ENCODE measurements at regions not wholly inside any gene's neighbourhood (a gene's known extent, or its start where the extent isn't known, plus 50 kb on each side); places are given as distances from the start of the nearest gene placed in this dataset.

DNA sequence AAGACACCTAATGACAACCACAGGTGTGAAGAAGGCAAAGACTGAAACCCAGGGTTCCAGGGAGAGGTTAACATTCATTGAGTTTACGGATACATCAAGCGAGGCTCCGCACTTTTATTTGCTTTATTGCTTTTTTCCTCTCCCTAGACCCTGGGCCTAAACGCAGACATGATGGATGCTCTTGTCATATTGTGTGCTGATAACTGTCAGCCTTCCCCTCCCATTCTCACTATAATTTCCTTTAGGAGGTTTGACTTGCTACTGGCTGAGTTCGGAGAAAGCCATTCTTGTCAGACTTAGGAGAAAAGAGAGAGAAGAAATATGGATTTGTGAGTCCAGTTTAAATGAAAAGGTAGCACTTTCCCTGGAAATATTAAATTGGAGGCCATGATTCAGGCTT lies 471.6 kb downstream of the DNAH5 start:
- Histone ChIP-seq H3K4me1 (ENCODE audit: control insufficient read depth, insufficient read depth, low read length, poor library complexity, severe bottlenecking) (no peaks in the 10 kb centered on the region), H3K9me3 (ENCODE audit: control insufficient read depth in 2 of 2, low read length in 2 of 2) (no peaks in the 10 kb centered on the region), H3K27me3 (ENCODE audit: control insufficient read depth, insufficient read depth, low read length) (no peaks in the 10 kb centered on the region), H3K4me3 (ENCODE audit: low read depth, low read length) (no peak overlapping the region), H3K36me3 (ENCODE audit: control insufficient read depth, insufficient read depth, low read length) (no peaks in the 10 kb centered on the region), H3K27ac (ENCODE audit: insufficient read depth, low read length, poor library complexity, severe bottlenecking) (no peak overlapping the region)
- DNase-seq: no peak
- no peak for ATAC-seq (ENCODE audit: low read depth in 2 of 2)
- Mint-ChIP-seq H3K27ac (no peak overlapping the region), H3K9me3 (peaks cover 0 to 14% (median 10%) of the 10 kb centered on the region in 7 donors), H3K4me3 (no peak overlapping the region), H3K27me3 (no peaks in the 10 kb centered on the region), H3K36me3 (no peaks in the 10 kb centered on the region), H3K4me1 (no peaks in the 10 kb centered on the region)

DNA sequence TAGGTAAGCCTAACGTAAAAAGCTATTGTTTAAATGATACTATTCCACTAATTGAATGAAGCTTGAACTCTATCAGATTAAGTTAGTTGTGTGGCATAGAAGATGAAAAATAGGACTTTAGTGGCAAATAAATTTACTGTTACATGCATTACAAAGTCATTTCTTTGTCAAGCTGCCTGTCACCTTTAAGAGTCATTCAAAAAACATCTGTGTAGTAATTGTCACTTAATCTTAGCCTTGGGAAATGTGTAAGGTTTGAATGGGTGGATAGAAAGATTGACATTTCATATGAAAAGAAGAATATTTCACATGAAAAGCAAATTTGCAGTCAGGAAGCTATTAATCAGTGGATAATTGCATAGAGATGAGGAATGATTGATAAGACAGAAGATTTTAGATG lies 473.5 kb downstream of the DNAH5 start:
- H3K36me3 ChIP-seq (ENCODE audit: control insufficient read depth, insufficient read depth, low read length): no peaks in the 10 kb centered on the region
- no peak overlapping the region for H3K27ac Mint-ChIP-seq
- H3K36me3 Mint-ChIP-seq: no peaks in the 10 kb centered on the region
- H3K4me3 Mint-ChIP-seq: no peak overlapping the region
- no peaks in the 10 kb centered on the region for H3K4me1 Mint-ChIP-seq
- no peaks in the 10 kb centered on the region for H3K27me3 ChIP-seq (ENCODE audit: control insufficient read depth, insufficient read depth, low read length)
- no peaks in the 10 kb centered on the region for H3K4me1 ChIP-seq (ENCODE audit: control insufficient read depth, insufficient read depth, low read length, poor library complexity, severe bottlenecking)
- H3K9me3 Mint-ChIP-seq: peaks cover 0 to 17% (median 10%) of the 10 kb centered on the region in 7 donors
- H3K27ac ChIP-seq (ENCODE audit: insufficient read depth, low read length, poor library complexity, severe bottlenecking): no peak overlapping the region
- no peaks in the 10 kb centered on the region for H3K9me3 ChIP-seq (ENCODE audit: control insufficient read depth in 2 of 2, low read length in 2 of 2)
- ATAC-seq (ENCODE audit: low read depth in 2 of 2): no peak
- no peaks in the 10 kb centered on the region for H3K27me3 Mint-ChIP-seq
- H3K4me3 ChIP-seq (ENCODE audit: low read depth, low read length): no peak overlapping the region
- no peak for DNase-seq

DNA sequence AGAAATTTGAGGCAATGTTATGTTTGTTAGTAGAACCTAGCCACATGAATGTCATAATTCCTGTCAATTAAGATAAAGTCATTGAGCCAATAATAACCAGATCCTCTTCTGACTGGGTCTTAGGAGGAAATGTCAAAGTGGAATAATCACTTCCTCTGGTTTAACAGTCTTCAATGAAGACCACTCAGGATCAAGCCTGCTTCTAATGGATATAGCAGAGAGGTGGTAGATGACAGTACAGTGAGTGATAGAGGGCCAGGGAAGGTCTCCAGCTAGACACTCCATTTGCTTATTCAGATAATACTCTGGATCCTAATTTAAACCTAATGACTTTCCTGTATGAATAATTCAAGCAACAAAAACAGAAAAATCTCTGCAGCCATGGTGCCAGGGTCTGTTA lies 474.2 kb downstream of the DNAH5 start:
- H3K9me3 ChIP-seq (ENCODE audit: control insufficient read depth in 2 of 2, low read length in 2 of 2): peaks cover 0 to 3% of the 10 kb centered on the region in 2 experiments
- Mint-ChIP-seq H3K27ac (no peak overlapping the region), H3K27me3 (no peaks in the 10 kb centered on the region), H3K9me3 (peaks cover 0 to 17% (median 9%) of the 10 kb centered on the region in 7 donors), H3K4me3 (no peak overlapping the region), H3K4me1 (no peaks in the 10 kb centered on the region), H3K36me3 (no peaks in the 10 kb centered on the region)
- DNase-seq: no peak
- no peaks in the 10 kb centered on the region for H3K4me1 ChIP-seq (ENCODE audit: control insufficient read depth, insufficient read depth, low read length, poor library complexity, severe bottlenecking)
- H3K36me3 ChIP-seq (ENCODE audit: control insufficient read depth, insufficient read depth, low read length): no peaks in the 10 kb centered on the region
- H3K27ac ChIP-seq (ENCODE audit: insufficient read depth, low read length, poor library complexity, severe bottlenecking): no peak overlapping the region
- no peak overlapping the region for H3K4me3 ChIP-seq (ENCODE audit: low read depth, low read length)
- ATAC-seq (ENCODE audit: low read depth in 2 of 2): no peak
- H3K27me3 ChIP-seq (ENCODE audit: control insufficient read depth, insufficient read depth, low read length): no peaks in the 10 kb centered on the region

- Mint-ChIP-seq H3K9me3 (peaks cover 2 to 21% (median 13%) of the 10 kb centered on the region in 7 donors), H3K27me3 (no peaks in the 10 kb centered on the region), H3K4me3 (no peak overlapping the region), H3K36me3 (no peaks in the 10 kb centered on the region), H3K27ac (no peak overlapping the region), H3K4me1 (no peaks in the 10 kb centered on the region)
- ATAC-seq (ENCODE audit: low read depth in 2 of 2) (no peak), DNase-seq (no peak)
- H3K27me3 ChIP-seq (ENCODE audit: control insufficient read depth, insufficient read depth, low read length): no peaks in the 10 kb centered on the region
- H3K4me1 ChIP-seq (ENCODE audit: control insufficient read depth, insufficient read depth, low read length, poor library complexity, severe bottlenecking): no peaks in the 10 kb centered on the region
- H3K36me3 ChIP-seq (ENCODE audit: control insufficient read depth, insufficient read depth, low read length): no peaks in the 10 kb centered on the region
- no peak overlapping the region for H3K27ac ChIP-seq (ENCODE audit: insufficient read depth, low read length, poor library complexity, severe bottlenecking)
- peaks cover 0 to 3% of the 10 kb centered on the region in 2 experiments for H3K9me3 ChIP-seq (ENCODE audit: control insufficient read depth in 2 of 2, low read length in 2 of 2)
- no peak overlapping the region for H3K4me3 ChIP-seq (ENCODE audit: low read depth, low read length)
These were observed 479.8 kb downstream of the DNAH5 start for GRCh38 chr5:13464532-13465193.

- Histone ChIP-seq H3K4me3 (ENCODE audit: low read depth, low read length) (no peak overlapping the region), H3K27me3 (ENCODE audit: control insufficient read depth, insufficient read depth, low read length) (no peaks in the 10 kb centered on the region), H3K27ac (ENCODE audit: insufficient read depth, low read length, poor library complexity, severe bottlenecking) (no peak overlapping the region), H3K36me3 (ENCODE audit: control insufficient read depth, insufficient read depth, low read length) (no peaks in the 10 kb centered on the region), H3K4me1 (ENCODE audit: control insufficient read depth, insufficient read depth, low read length, poor library complexity, severe bottlenecking) (no peaks in the 10 kb centered on the region), H3K9me3 (ENCODE audit: control insufficient read depth in 2 of 2, low read length in 2 of 2) (no peaks in the 10 kb centered on the region)
- DNase-seq (no peak), ATAC-seq (ENCODE audit: low read depth in 2 of 2) (no peak)
- Mint-ChIP-seq H3K4me3 (no peak overlapping the region), H3K27ac (no peak overlapping the region), H3K36me3 (no peaks in the 10 kb centered on the region), H3K9me3 (peaks cover 7 to 22% (median 11%) of the 10 kb centered on the region in 7 donors), H3K27me3 (no peaks in the 10 kb centered on the region), H3K4me1 (no peaks in the 10 kb centered on the region)
These were observed 483.9 kb downstream of the DNAH5 start for GRCh38 chr5:13460587-13460986.

GRCh38 chr5:13454050-13454449 lies 490.4 kb downstream of the DNAH5 start:
- DNase-seq (no peak), ATAC-seq (ENCODE audit: low read depth in 2 of 2) (no peak)
- peaks cover 2 to 13% (median 7%) of the 10 kb centered on the region in 7 donors for H3K9me3 Mint-ChIP-seq
- no peaks in the 10 kb centered on the region for H3K27me3 Mint-ChIP-seq
- H3K4me3 Mint-ChIP-seq: no peak overlapping the region
- no peak overlapping the region for H3K27ac Mint-ChIP-seq
- Histone ChIP-seq H3K27ac (ENCODE audit: insufficient read depth, low read length, poor library complexity, severe bottlenecking) (no peak overlapping the region), H3K36me3 (ENCODE audit: control insufficient read depth, insufficient read depth, low read length) (no peaks in the 10 kb centered on the region), H3K27me3 (ENCODE audit: control insufficient read depth, insufficient read depth, low read length) (no peaks in the 10 kb centered on the region), H3K4me1 (ENCODE audit: control insufficient read depth, insufficient read depth, low read length, poor library complexity, severe bottlenecking) (no peaks in the 10 kb centered on the region), H3K9me3 (ENCODE audit: control insufficient read depth in 2 of 2, low read length in 2 of 2) (no peaks in the 10 kb centered on the region), H3K4me3 (ENCODE audit: low read depth, low read length) (no peak overlapping the region)
- H3K4me1 Mint-ChIP-seq: no peaks in the 10 kb centered on the region
- H3K36me3 Mint-ChIP-seq: no peaks in the 10 kb centered on the region

DNA sequence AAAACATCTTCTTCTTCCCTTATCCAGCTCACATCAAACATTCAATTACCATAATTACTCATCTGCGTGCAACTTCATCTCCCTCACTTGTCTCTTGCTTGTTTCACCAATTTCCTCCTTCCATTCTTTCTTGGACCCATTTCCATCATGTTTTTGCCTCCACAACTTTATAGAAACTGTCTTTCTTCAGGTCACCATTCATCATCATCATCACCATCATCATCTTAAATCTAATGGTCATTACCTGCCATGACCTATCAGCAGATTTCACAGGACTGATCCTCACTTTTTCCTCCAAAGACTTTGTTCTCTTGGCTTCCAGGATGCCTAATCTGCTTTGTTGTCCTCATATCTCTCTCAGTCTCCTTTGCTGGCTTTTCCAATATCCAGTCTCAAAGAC lies 495.6 kb downstream of the DNAH5 start:
- H3K27ac Mint-ChIP-seq: no peak overlapping the region
- ATAC-seq (ENCODE audit: low read depth in 2 of 2) (no peak), DNase-seq (no peak)
- Histone ChIP-seq H3K36me3 (ENCODE audit: control insufficient read depth, insufficient read depth, low read length) (no peaks in the 10 kb centered on the region), H3K4me1 (ENCODE audit: control insufficient read depth, insufficient read depth, low read length, poor library complexity, severe bottlenecking) (no peaks in the 10 kb centered on the region), H3K27me3 (ENCODE audit: control insufficient read depth, insufficient read depth, low read length) (no peaks in the 10 kb centered on the region), H3K4me3 (ENCODE audit: low read depth, low read length) (no peak overlapping the region), H3K27ac (ENCODE audit: insufficient read depth, low read length, poor library complexity, severe bottlenecking) (no peak overlapping the region), H3K9me3 (ENCODE audit: control insufficient read depth in 2 of 2, low read length in 2 of 2) (peaks cover 2 to 8% of the 10 kb centered on the region in 2 experiments)
- no peaks in the 10 kb centered on the region for H3K27me3 Mint-ChIP-seq
- H3K36me3 Mint-ChIP-seq: no peaks in the 10 kb centered on the region
- H3K4me1 Mint-ChIP-seq: no peaks in the 10 kb centered on the region
- H3K4me3 Mint-ChIP-seq: no peak overlapping the region
- peaks cover 0 to 13% (median 4%) of the 10 kb centered on the region in 7 donors for H3K9me3 Mint-ChIP-seq

GRCh38 chr5:13439430-13439829 lies 505.1 kb downstream of the DNAH5 start:
- no peaks in the 10 kb centered on the region for H3K36me3 ChIP-seq (ENCODE audit: control insufficient read depth, insufficient read depth, low read length)
- no peak for DNase-seq
- H3K27me3 ChIP-seq (ENCODE audit: control insufficient read depth, insufficient read depth, low read length): no peaks in the 10 kb centered on the region
- H3K36me3 Mint-ChIP-seq: no peaks in the 10 kb centered on the region
- H3K27ac Mint-ChIP-seq: no peak overlapping the region
- H3K4me3 Mint-ChIP-seq: no peak overlapping the region
- no peak overlapping the region for H3K4me3 ChIP-seq (ENCODE audit: low read depth, low read length)
- peaks cover 0 to 21% (median 7%) of the 10 kb centered on the region in 7 donors for H3K9me3 Mint-ChIP-seq
- no peaks in the 10 kb centered on the region for H3K9me3 ChIP-seq (ENCODE audit: control insufficient read depth in 2 of 2, low read length in 2 of 2)
- H3K27ac ChIP-seq (ENCODE audit: insufficient read depth, low read length, poor library complexity, severe bottlenecking): no peak overlapping the region
- no peaks in the 10 kb centered on the region for H3K4me1 Mint-ChIP-seq
- no peaks in the 10 kb centered on the region for H3K4me1 ChIP-seq (ENCODE audit: control insufficient read depth, insufficient read depth, low read length, poor library complexity, severe bottlenecking)
- ATAC-seq (ENCODE audit: low read depth in 2 of 2): no peak
- no peaks in the 10 kb centered on the region for H3K27me3 Mint-ChIP-seq
